PC-3 (cell line): ENCODE measurements at regions not wholly inside any gene's neighbourhood (a gene's known extent, or its start where the extent isn't known, plus 50 kb on each side); places are given as distances from the start of the nearest gene placed in this dataset.

Experiments used
- CTCF ChIP-seq: fragments of 300-600 bp; sonication (generic); conservative IDR thresholded peaks from 2 replicates; pipeline ENCODE4 v1.5.1; 2017; ENCODE audit warnings: antibody characterized with exemption, low read depth, mild to moderate bottlenecking, low read length
- EZH2 ChIP-seq: fragments of 300-600 bp; sonication (generic); IDR thresholded peaks from one replicate; pipeline ENCODE4 v1.6.1; 2017; ENCODE audit warnings: antibody characterized with exemption, mild to moderate bottlenecking, low read length; ENCODE audit not compliant: unreplicated experiment

GRCh38 chr2:188695953-188696352, 278.2 kb upstream of the COL3A1 start:
- TF ChIP-seq CTCF, result no peak
- TF ChIP-seq EZH2, result no peak
